ENCODE measurements at regions not wholly inside any gene's neighbourhood (a gene's known extent, or its start where the extent isn't known, plus 50 kb on each side); places are given as distances from the start of the nearest gene placed in this dataset.
A peak's percentile ranks its signal among the peaks of the same experiment; 100 is the strongest.

- H3K4me3 ChIP-seq (ENCODE audit: low read depth in 1 of 2, low read length in 1 of 2) = no peak overlapping the region
- no peaks in the 10 kb centered on the region for H3K9me3 ChIP-seq
- H3K36me3 ChIP-seq = no peaks in the 10 kb centered on the region
- H3K27ac ChIP-seq = no peak overlapping the region
- no peaks in the 10 kb centered on the region for H3K4me1 ChIP-seq (ENCODE audit: control insufficient read depth in 1 of 2, insufficient read depth in 1 of 2, low read depth in 1 of 2, low read length in 1 of 2)
- H3K27me3 ChIP-seq = peaks cover 20% of the 10 kb centered on the region
- no peak for TF ChIP-seq CTCF (IDR thresholded peaks at IDR 0.05)
Measured at GRCh38 chr3:15924914-15925313, 127.1 kb upstream of the ANKRD28 start.

GRCh38 chr3:15926871-15927270 lies 129.1 kb upstream of the ANKRD28 start:
- Histone ChIP-seq H3K27me3 (peaks cover 23% of the 10 kb centered on the region), H3K27ac (no peak overlapping the region), H3K4me1 (ENCODE audit: control insufficient read depth in 1 of 2, insufficient read depth in 1 of 2, low read depth in 1 of 2, low read length in 1 of 2) (peaks cover 10% of the 10 kb centered on the region in 2 experiments), H3K9me3 (no peaks in the 10 kb centered on the region), H3K36me3 (no peaks in the 10 kb centered on the region), H3K4me3 (ENCODE audit: low read depth in 1 of 2, low read length in 1 of 2) (no peak overlapping the region)
- no peak for TF ChIP-seq CTCF (IDR thresholded peaks at IDR 0.05)

DNA sequence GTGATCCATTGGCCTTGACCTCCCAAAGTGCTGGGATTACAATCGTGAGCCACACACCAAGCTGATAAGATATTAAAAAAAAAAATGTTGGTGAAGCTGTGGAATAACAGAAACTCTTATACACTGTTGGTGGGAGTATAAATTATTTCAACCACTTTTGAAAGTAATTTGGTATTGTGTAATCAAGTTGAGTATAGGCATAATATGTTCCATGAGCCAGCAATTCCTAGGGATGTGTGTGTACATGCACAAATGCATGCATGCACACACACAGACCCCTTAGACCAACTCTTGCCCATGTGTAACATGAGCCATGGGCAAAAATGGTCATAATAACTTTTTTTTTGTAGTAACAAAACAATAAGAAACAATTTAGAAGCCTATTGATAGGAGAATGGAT lies 130.2 kb upstream of the ANKRD28 start:
- TF ChIP-seq CTCF (IDR thresholded peaks at IDR 0.05) = no peak
- peaks cover 20 to 21% of the 10 kb centered on the region in 2 experiments for H3K4me1 ChIP-seq (ENCODE audit: control insufficient read depth in 1 of 2, insufficient read depth in 1 of 2, low read depth in 1 of 2, low read length in 1 of 2)
- no peak overlapping the region for H3K4me3 ChIP-seq (ENCODE audit: low read depth in 1 of 2, low read length in 1 of 2)
- H3K9me3 ChIP-seq = no peaks in the 10 kb centered on the region
- no peak overlapping the region for H3K27ac ChIP-seq
- peaks cover 25% of the 10 kb centered on the region for H3K27me3 ChIP-seq
- H3K36me3 ChIP-seq = no peaks in the 10 kb centered on the region

DNA sequence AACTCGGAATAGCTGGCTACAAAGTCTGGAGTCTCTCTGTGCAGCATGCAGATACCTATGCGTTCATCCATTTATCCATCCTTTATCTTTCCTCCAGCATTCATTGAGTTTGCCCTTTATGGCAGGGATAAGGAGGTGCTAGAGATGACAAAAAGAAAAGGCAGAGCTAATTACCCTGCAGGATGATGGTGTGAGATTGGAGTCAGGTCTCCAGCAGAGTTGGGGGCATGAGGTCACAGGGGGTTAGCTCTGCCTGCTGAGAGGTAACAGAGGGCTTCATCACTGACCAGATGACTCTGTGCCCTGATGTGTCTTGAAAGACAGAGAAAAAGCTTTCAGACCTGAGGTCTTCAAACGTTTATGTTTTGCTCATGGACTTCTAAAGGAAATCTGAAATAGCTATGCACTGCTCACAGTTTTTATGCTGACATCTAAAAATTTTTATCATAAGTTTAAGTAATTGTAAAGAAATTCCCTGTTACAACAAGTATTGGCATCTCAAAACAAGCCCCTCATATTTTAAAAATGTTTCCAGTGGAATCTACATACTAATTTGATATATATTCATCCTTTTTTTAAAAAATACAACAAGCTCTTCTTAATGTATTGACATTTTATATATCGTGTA lies 132.3 kb upstream of the ANKRD28 start:
- Histone ChIP-seq H3K27me3 (peaks cover 31% of the 10 kb centered on the region), H3K27ac (no peak overlapping the region), H3K36me3 (no peaks in the 10 kb centered on the region), H3K4me1 (ENCODE audit: control insufficient read depth in 1 of 2, insufficient read depth in 1 of 2, low read depth in 1 of 2, low read length in 1 of 2) (peaks cover 41 to 42% of the 10 kb centered on the region in 2 experiments), H3K9me3 (no peaks in the 10 kb centered on the region), H3K4me3 (ENCODE audit: low read depth in 1 of 2, low read length in 1 of 2) (no peak overlapping the region)
- TF ChIP-seq CTCF (IDR thresholded peaks at IDR 0.05) = no peak

- Histone ChIP-seq H3K36me3 (no peaks in the 10 kb centered on the region), H3K27me3 (peaks cover 27% of the 10 kb centered on the region), H3K27ac (peak overlapping the region; percentile 37), H3K4me3 (ENCODE audit: low read depth in 1 of 2, low read length in 1 of 2) (no peak overlapping the region), H3K4me1 (ENCODE audit: control insufficient read depth in 1 of 2, insufficient read depth in 1 of 2, low read depth in 1 of 2, low read length in 1 of 2) (peaks cover 43 to 51% of the 10 kb centered on the region in 2 experiments), H3K9me3 (no peaks in the 10 kb centered on the region)
- TF ChIP-seq CTCF (IDR thresholded peaks at IDR 0.05) = no peak
Measured at GRCh38 chr3:15932348-15933300, 134.8 kb upstream of the ANKRD28 start.

Data from neutrophil (primary cell).